ENCODE measurements at regions not wholly inside any gene's neighbourhood (a gene's known extent, or its start where the extent isn't known, plus 50 kb on each side); places are given as distances from the start of the nearest gene placed in this dataset.

- Histone ChIP-seq H3F3A (ENCODE audit: control insufficient read depth, insufficient read depth) (no peaks in the 10 kb centered on the region), H3K27me3 (ENCODE audit: control insufficient read depth, low read length) (peaks cover 7% of the 10 kb centered on the region; the same call in 1 of the 2 replicates), H3K4me3 (ENCODE audit: low read length) (no peak overlapping the region), H3K4me1 (ENCODE audit: control insufficient read depth, low read length) (no peaks in the 10 kb centered on the region), H3K27ac (ENCODE audit: low read depth, low read length) (no peak overlapping the region), H3K9me2 (replicated peaks; ENCODE audit: control insufficient read depth, low read length) (no peaks in the 10 kb centered on the region), H3K4me2 (ENCODE audit: low read length) (no peak overlapping the region), H3K79me2 (ENCODE audit: control insufficient read depth, low read length) (no peaks in the 10 kb centered on the region), H4K20me1 (ENCODE audit: control insufficient read depth, insufficient read depth, low read depth, low read length) (no peaks in the 10 kb centered on the region), H3K36me3 (ENCODE audit: control insufficient read depth, low read length) (no peaks in the 10 kb centered on the region), H3K9me3 (ENCODE audit: control insufficient read depth, insufficient read depth, low read length) (no peaks in the 10 kb centered on the region)
- TF ChIP-seq CTCF (IDR thresholded peaks at IDR 0.05; ENCODE audit: low read depth, low read length, poor library complexity, severe bottlenecking) (no peak), EZH2phosphoT487 (IDR thresholded peaks at IDR 0.05; ENCODE audit: borderline replicate concordance, low read length) (no peak)
Observed at GRCh38 chr6:56361812-56362211, 114.4 kb upstream of the COL21A1 start.

GRCh38 chr6:56359201-56359899 is 112.0 kb upstream of the COL21A1 start:
- H3F3A ChIP-seq (ENCODE audit: control insufficient read depth, insufficient read depth) = no peaks in the 10 kb centered on the region
- H3K4me2 ChIP-seq (ENCODE audit: low read length) = no peak overlapping the region
- H3K9me2 ChIP-seq (replicated peaks; ENCODE audit: control insufficient read depth, low read length) = no peaks in the 10 kb centered on the region
- H3K79me2 ChIP-seq (ENCODE audit: control insufficient read depth, low read length) = no peaks in the 10 kb centered on the region
- no peaks in the 10 kb centered on the region for H3K4me1 ChIP-seq (ENCODE audit: control insufficient read depth, low read length)
- H3K9me3 ChIP-seq (ENCODE audit: control insufficient read depth, insufficient read depth, low read length) = no peaks in the 10 kb centered on the region
- TF ChIP-seq CTCF (IDR thresholded peaks at IDR 0.05; ENCODE audit: low read depth, low read length, poor library complexity, severe bottlenecking) (peak; percentile 68), EZH2phosphoT487 (IDR thresholded peaks at IDR 0.05; ENCODE audit: borderline replicate concordance, low read length) (no peak)
- no peak overlapping the region for H3K27ac ChIP-seq (ENCODE audit: low read depth, low read length)
- H4K20me1 ChIP-seq (ENCODE audit: control insufficient read depth, insufficient read depth, low read depth, low read length) = no peaks in the 10 kb centered on the region
- no peak overlapping the region for H3K4me3 ChIP-seq (ENCODE audit: low read length)
- H3K27me3 ChIP-seq (ENCODE audit: control insufficient read depth, low read length) = peaks cover 7% of the 10 kb centered on the region; the same call in 1 of the 2 replicates
- no peaks in the 10 kb centered on the region for H3K36me3 ChIP-seq (ENCODE audit: control insufficient read depth, low read length)

GRCh38 chr6:56357616-56358373 is 110.4 kb upstream of the COL21A1 start:
- Histone ChIP-seq H3K4me2 (ENCODE audit: low read length) (no peak overlapping the region), H3K27ac (ENCODE audit: low read depth, low read length) (no peak overlapping the region), H3K4me1 (ENCODE audit: control insufficient read depth, low read length) (no peaks in the 10 kb centered on the region)

More at GRCh38 chr6:56357616-56358373, 110.4 kb upstream of the COL21A1 start:
- no peaks in the 10 kb centered on the region for H4K20me1 ChIP-seq (ENCODE audit: control insufficient read depth, insufficient read depth, low read depth, low read length)
- H3K9me3 ChIP-seq (ENCODE audit: control insufficient read depth, insufficient read depth, low read length) = no peaks in the 10 kb centered on the region
- H3K27me3 ChIP-seq (ENCODE audit: control insufficient read depth, low read length) = peaks cover 7% of the 10 kb centered on the region; the same call in 1 of the 2 replicates
- no peaks in the 10 kb centered on the region for H3K79me2 ChIP-seq (ENCODE audit: control insufficient read depth, low read length)
- H3K4me3 ChIP-seq (ENCODE audit: low read length) = no peak overlapping the region
- TF ChIP-seq EZH2phosphoT487 (IDR thresholded peaks at IDR 0.05; ENCODE audit: borderline replicate concordance, low read length) (no peak), CTCF (IDR thresholded peaks at IDR 0.05; ENCODE audit: low read depth, low read length, poor library complexity, severe bottlenecking) (no peak)
- H3K36me3 ChIP-seq (ENCODE audit: control insufficient read depth, low read length) = no peaks in the 10 kb centered on the region
- no peaks in the 10 kb centered on the region for H3K9me2 ChIP-seq (replicated peaks; ENCODE audit: control insufficient read depth, low read length)
- no peaks in the 10 kb centered on the region for H3F3A ChIP-seq (ENCODE audit: control insufficient read depth, insufficient read depth)
